GM12878 (cell line): ENCODE measurements at regions not wholly inside any gene's neighbourhood (a gene's known extent, or its start where the extent isn't known, plus 50 kb on each side); places are given as distances from the start of the nearest gene placed in this dataset.
"Not testable (repeated sequence)": the region's sequence is repeated elsewhere in the genome, so short reads cannot be mapped to it uniquely, and the experiment has no call there.

ENCODE experiments used
- ASH2L ChIP-seq: fragments of 300-600, 200-600 bp; sonication (generic); IDR thresholded peaks from 2 replicates; pipeline ENCODE4 v1.6.1; 2017; ENCODE audit warnings: low read depth, mild to moderate bottlenecking, borderline replicate concordance
- RCOR1 ChIP-seq: conservative IDR thresholded peaks from 2 replicates; pipeline ENCODE4 v1.6.1; 2012; ENCODE audit warnings: low read depth, low read length, improper control_type of control experiment
- RFX5 ChIP-seq: IDR thresholded peaks from 2 replicates; pipeline ENCODE4 v1.6.1; 2011; ENCODE audit warnings: low read depth, low read length, improper control_type of control experiment
- TF ChIP-seq, protein P1 (sequence below): fragments of 450-650 bp; IDR thresholded peaks from 2 replicates; pipeline ENCODE4 v1.6.1; 2017; ENCODE audit warnings: mild to moderate bottlenecking, low read depth, inconsistent platforms; ENCODE audit not compliant: poor library complexity, severe bottlenecking

DNA sequence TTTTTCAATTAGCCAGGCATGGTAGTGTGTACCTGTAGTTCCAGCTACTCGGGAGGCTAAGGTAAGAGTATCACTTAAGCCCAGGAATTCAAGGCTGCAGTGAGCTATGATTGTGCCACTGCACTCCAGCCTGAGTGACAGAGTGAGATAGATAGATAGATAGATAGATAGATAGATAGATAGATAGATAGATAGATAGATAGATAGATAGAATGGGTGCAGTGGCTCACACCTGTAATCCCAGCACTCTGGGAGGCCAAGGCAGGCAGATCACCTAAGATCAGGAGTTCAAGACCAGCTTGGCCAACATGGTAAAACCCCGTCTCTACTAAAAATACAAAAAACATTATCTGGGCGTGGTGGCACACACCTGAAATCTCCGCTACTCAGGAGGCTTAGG, 85.6 kb upstream of the CAB39 start:
- not testable (repeated sequence) for TF ChIP-seq ASH2L, RFX5, RCOR1
- TF ChIP-seq, protein P1, sequence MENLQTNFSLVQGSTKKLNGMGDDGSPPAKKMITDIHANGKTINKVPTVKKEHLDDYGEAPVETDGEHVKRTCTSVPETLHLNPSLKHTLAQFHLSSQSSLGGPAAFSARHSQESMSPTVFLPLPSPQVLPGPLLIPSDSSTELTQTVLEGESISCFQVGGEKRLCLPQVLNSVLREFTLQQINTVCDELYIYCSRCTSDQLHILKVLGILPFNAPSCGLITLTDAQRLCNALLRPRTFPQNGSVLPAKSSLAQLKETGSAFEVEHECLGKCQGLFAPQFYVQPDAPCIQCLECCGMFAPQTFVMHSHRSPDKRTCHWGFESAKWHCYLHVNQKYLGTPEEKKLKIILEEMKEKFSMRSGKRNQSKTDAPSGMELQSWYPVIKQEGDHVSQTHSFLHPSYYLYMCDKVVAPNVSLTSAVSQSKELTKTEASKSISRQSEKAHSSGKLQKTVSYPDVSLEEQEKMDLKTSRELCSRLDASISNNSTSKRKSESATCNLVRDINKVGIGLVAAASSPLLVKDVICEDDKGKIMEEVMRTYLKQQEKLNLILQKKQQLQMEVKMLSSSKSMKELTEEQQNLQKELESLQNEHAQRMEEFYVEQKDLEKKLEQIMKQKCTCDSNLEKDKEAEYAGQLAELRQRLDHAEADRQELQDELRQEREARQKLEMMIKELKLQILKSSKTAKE, result not testable (repeated sequence)
